Heart left ventricle (tissue), 16 donors: ENCODE measurements at regions not wholly inside any gene's neighbourhood (a gene's known extent, or its start where the extent isn't known, plus 50 kb on each side); places are given as distances from the start of the nearest gene placed in this dataset.
A peak's percentile ranks its signal among the peaks of the same experiment; 100 is the strongest.

Experiments
- ATAC-seq, 4 donors: fragments of 200-7000 bp; cut with Tn5 transposase; one replicate each; pipeline ENCODE4 v1.9.1; 2020 to 2022; ENCODE audit warnings: moderate library complexity in 4 of 4, mild to moderate bottlenecking in 3 of 4, moderate number of reproducible peaks in 1 of 4
- DNase-seq, 5 donors: peaks; one replicate each; pipeline ENCODE4 v3.0.0-alpha.2; 2020
- H3K27ac ChIP-seq, 12 donors: fragments of 200-600 bp; sonication (generic) in 4 of 12; one replicate each; pipeline versions ENCODE4 v1.5.0 to v1.8.0; 2016 to 2022; ENCODE audit warnings: mild to moderate bottlenecking in 2 of 12
- H3K27me3 ChIP-seq, 9 donors: fragments of 200-600 bp; sonication (generic) in 2 of 9; one replicate each; pipeline versions ENCODE4 v1.5.1 to v1.8.0; 2016 to 2022; ENCODE audit warnings: mild to moderate bottlenecking in 3 of 9
- H3K36me3 ChIP-seq, 9 donors: fragments of 200-600 bp; sonication (generic) in 2 of 9; one replicate each; pipeline versions ENCODE4 v1.5.0 to v1.8.0; 2018 to 2022; ENCODE audit warnings: mild to moderate bottlenecking in 2 of 9
- H3K4me1 ChIP-seq, 12 donors: fragments of 200-600 bp; sonication (generic) in 4 of 12; one replicate each; pipeline versions ENCODE4 v1.5.0 to v1.8.0; 2016 to 2022; ENCODE audit warnings: mild to moderate bottlenecking in 3 of 12
- H3K4me3 ChIP-seq, 12 donors: fragments of 200-600 bp; sonication (generic) in 4 of 12; one replicate each; pipeline versions ENCODE4 v1.5.0 to v1.8.0; 2017 to 2022; ENCODE audit warnings: mild to moderate bottlenecking in 9 of 12, moderate library complexity in 4 of 12
- H3K9me3 ChIP-seq, 12 donors: fragments of 200-600 bp; sonication (generic) in 4 of 12; one replicate each; pipeline versions ENCODE4 v1.5.0 to v1.8.0; 2016 to 2022; ENCODE audit warnings: mild to moderate bottlenecking in 1 of 12
- CTCF ChIP-seq, 12 donors: fragments of 200-600 bp; sonication (generic) in 4 of 12; IDR thresholded peaks; one replicate each; pipeline versions ENCODE4 v1.5.0 to v1.8.0; 2018 to 2022; ENCODE audit warnings: antibody characterized with exemption in 12 of 12, mild to moderate bottlenecking in 5 of 12
- POLR2A ChIP-seq, 2 donors: fragments of 450-650 bp; IDR thresholded peaks; one replicate each; pipeline ENCODE4 v1.6.1; 2017; ENCODE audit warnings: antibody characterized with exemption in 2 of 2, mild to moderate bottlenecking in 2 of 2, moderate library complexity in 2 of 2
- WGBS, 4 donors: extraction: QIAGEN DNeasy Blood & Tissue Kit in 2 of 4; methylation state at CpG; one replicate each; pipeline versions ENCODE4 v1.1.5 to v1.1.7; 2013 to 2018; 5-methylcytosine and 5-hydroxymethylcytosine counted together
- intact Hi-C, 10 donors: fragments of 100-400 bp; cut with DNase I; formaldehyde crosslinking; loops; one replicate each; pipeline versions ENCODE4 v1.11.1 to v1.14.2; 2022
- donor health status: ischemic (EF 13 %, LVEDD 7.1; RV severe dilation, severe dysfunction).
- donor health status: healthy with polysubstance abuse.
- donor health status: DM: no; HTN: yes; CAD: no.
- donor health status: DM: no; HTN: no; CAD: no.
- donor health status: ischemic (EF 25% LVEDD 6.9; RV normal size, moderate dysfunction).
- donor health status: ischemic (EF 25% LVEDD 5.7; RV mildly dilated, moderate dysfunction).
- donor health status: healthy.
- donor health status: DM: yes; HTN: yes; CAD: no.
- donor health status: ischemic (EF 35%, LVEDD 5.7; RV mildly dilated, moderate dysfunction).
- donor health status: nonischemic (EF 11% LVEDD 7.7; RV severe dilation, severe dysfunction).
- donor health status: DM: yes; HTN: yes; CAD: no.
- donor health status: PGD.
- donor health status: ischemic (EF 29% LVEDD 5.4; RV normal size, mild dysfunction).
- donor health status: nonischemic (EF 23%, LVEDD 6.1; RV moderate dilation, normal function).

- TF ChIP-seq CTCF (IDR thresholded peaks at IDR 0.05) (no peak), POLR2A (IDR thresholded peaks at IDR 0.05) (no peak)
- no peak for DNase-seq
- peaks cover 0 to 84% (median 27%) of the 10 kb centered on the region in 9 donors for H3K27me3 ChIP-seq
- no peak for ATAC-seq
- 88 to 91% (median 88%) methylated on average over 11 of the region's 11 CpGs for WGBS, 4 donors
- no peaks in the 10 kb centered on the region for H3K36me3 ChIP-seq
- peak overlapping the region in 1 of 12 donors; percentile 88 for H3K27ac ChIP-seq
- intact Hi-C loops: no loop called here
- no peak overlapping the region for H3K4me3 ChIP-seq
- no peaks in the 10 kb centered on the region for H3K9me3 ChIP-seq
- peaks cover 0 to 7% (median 0%) of the 10 kb centered on the region in 12 donors for H3K4me1 ChIP-seq
These were observed 207.8 kb upstream of the FOXF1 start for GRCh38 chr16:86302421-86303109.

- peak overlapping the region in 1 of 12 donors; percentile 88 for H3K27ac ChIP-seq
- TF ChIP-seq POLR2A (IDR thresholded peaks at IDR 0.05) (no peak), CTCF (IDR thresholded peaks at IDR 0.05) (no peak)
- H3K36me3 ChIP-seq: no peaks in the 10 kb centered on the region
- no peaks in the 10 kb centered on the region for H3K4me1 ChIP-seq
- H3K4me3 ChIP-seq: peak overlapping the region in 2 of 12 donors; percentile 10 to 27
- H3K27me3 ChIP-seq: peaks cover 0 to 74% (median 24%) of the 10 kb centered on the region in 9 donors
- WGBS, 4 donors: 64 to 75% (median 65%) methylated on average over 26 to 41 of the region's 41 CpGs
- DNase-seq (no peak), ATAC-seq (no peak)
- intact Hi-C loops: no loop called here
- H3K9me3 ChIP-seq: no peaks in the 10 kb centered on the region
These were observed 206.3 kb upstream of the FOXF1 start for GRCh38 chr16:86303787-86304678.

- Histone ChIP-seq H3K4me1 (no peaks in the 10 kb centered on the region), H3K27me3 (peaks cover 0 to 72% (median 19%) of the 10 kb centered on the region in 9 donors), H3K27ac (peak overlapping the region in 1 of 12 donors; percentile 88), H3K9me3 (no peaks in the 10 kb centered on the region), H3K36me3 (no peaks in the 10 kb centered on the region), H3K4me3 (no peak overlapping the region)
- DNase-seq: no peak
- no peak for TF ChIP-seq CTCF (IDR thresholded peaks at IDR 0.05)
- TF ChIP-seq POLR2A (IDR thresholded peaks at IDR 0.05): no peak
- intact Hi-C loops: no loop called here
- no peak for ATAC-seq
- 93 to 95% (median 94%) methylated on average over 2 of the region's 2 CpGs for WGBS, 4 donors
These were observed 205.5 kb upstream of the FOXF1 start for GRCh38 chr16:86304868-86305267.

- 85 to 89% (median 88%) methylated on average over 5 of the region's 5 CpGs for WGBS, 4 donors
- Histone ChIP-seq H3K9me3 (no peaks in the 10 kb centered on the region), H3K4me1 (no peaks in the 10 kb centered on the region), H3K27me3 (peaks cover 0 to 67% (median 13%) of the 10 kb centered on the region in 9 donors), H3K27ac (peak overlapping the region in 1 of 12 donors; percentile 88), H3K4me3 (no peak overlapping the region), H3K36me3 (no peaks in the 10 kb centered on the region)
- ATAC-seq (no peak), DNase-seq (no peak)
- intact Hi-C loops: no loop called here
- TF ChIP-seq POLR2A (IDR thresholded peaks at IDR 0.05) (no peak), CTCF (IDR thresholded peaks at IDR 0.05) (no peak)
These were observed 204.9 kb upstream of the FOXF1 start for GRCh38 chr16:86305440-86305839.
